Testis (tissue), 2 donors: ENCODE measurements at regions not wholly inside any gene's neighbourhood (a gene's known extent, or its start where the extent isn't known, plus 50 kb on each side); places are given as distances from the start of the nearest gene placed in this dataset.

Experiments
- CTCF ChIP-seq, 3 experiments: fragments of 450-650 bp in 2 of 3; fragments of 200-600 bp in 1 of 3; sonication (generic) in 1 of 3; IDR thresholded peaks; one replicate each; pipeline ENCODE4 v1.5.1; 2016 to 2019; ENCODE audit warnings: antibody characterized with exemption in 3 of 3, mild to moderate bottlenecking in 2 of 3, moderate library complexity in 1 of 3
- POLR2A ChIP-seq: fragments of 450-650 bp; IDR thresholded peaks from one replicate; pipeline ENCODE4 v1.6.1; 2017; ENCODE audit warnings: antibody characterized with exemption, mild to moderate bottlenecking, moderate library complexity

- TF ChIP-seq POLR2A: no peak
- no peak for TF ChIP-seq CTCF (IDR thresholded peaks at IDR 0.05)
These were observed 113.0 kb upstream of the RAP1B start for GRCh38 chr12:68497702-68498101.
